ENCODE measurements at regions not wholly inside any gene's neighbourhood (a gene's known extent, or its start where the extent isn't known, plus 50 kb on each side); places are given as distances from the start of the nearest gene placed in this dataset.

DNA sequence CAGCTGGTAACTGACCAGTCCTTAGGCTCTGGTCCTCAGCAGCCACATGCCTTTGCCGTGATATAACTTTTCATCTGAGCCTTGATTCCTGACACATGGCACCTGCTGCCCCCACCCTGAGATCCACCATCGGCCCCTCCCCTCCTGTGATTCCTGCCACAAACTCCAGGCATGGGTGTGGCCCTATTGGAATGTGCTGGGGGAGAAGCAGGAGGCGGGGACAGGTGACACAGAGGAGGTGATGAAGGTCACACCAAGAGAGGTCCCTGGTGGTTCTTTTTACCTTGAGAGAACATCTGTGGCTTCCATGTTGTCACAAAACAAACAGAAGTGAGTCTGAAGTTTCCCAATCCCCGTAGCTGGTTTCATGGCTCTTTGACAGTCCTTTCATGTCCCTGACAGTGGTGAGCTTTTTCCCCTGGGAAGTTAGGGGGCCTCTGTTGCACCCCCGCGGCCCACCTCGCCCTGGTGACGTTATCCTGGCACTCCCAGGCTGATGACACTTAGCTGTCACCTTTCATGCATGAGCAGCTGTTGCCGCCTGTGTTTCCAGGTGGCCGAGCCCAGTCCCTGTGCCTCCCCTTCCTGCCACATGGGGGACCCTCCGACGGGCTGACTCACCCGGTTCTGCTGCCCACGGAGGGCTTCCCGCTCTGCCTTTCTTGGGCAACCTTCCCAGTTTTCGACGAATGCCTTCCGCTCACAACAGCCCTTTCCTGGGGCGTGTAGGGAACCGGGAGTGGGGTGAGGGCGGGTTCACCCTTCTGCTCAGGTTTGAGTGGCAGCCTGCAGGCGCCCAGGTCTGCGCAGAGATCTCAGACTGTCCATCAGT lies 66.3 kb upstream of the GLI2 start:
- DNase-seq = no peak

DNA sequence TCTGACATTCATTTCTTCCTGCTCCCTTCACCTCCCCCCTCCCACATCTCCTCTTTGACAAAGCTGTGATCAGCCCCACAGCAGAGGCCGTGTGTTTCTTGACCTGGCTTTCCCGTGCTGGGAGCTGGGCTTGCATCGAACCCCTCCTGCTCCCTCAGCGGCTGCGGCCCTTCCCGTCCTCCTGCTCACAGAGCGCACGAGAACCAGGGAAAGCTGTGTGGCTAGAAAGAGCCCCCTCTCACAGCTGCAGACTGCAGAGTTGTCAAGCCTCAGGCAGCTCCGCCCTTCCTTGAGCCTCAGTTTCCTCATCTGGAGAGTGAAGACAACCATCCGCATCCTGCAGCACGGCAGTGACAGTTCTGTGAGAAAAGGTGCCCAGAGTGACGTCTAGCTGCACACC lies 65.7 kb upstream of the GLI2 start:
- DNase-seq = no peak

GRCh38 chr2:120670371-120670770 lies 65.3 kb upstream of the GLI2 start:
- DNase-seq = no peak

DNA sequence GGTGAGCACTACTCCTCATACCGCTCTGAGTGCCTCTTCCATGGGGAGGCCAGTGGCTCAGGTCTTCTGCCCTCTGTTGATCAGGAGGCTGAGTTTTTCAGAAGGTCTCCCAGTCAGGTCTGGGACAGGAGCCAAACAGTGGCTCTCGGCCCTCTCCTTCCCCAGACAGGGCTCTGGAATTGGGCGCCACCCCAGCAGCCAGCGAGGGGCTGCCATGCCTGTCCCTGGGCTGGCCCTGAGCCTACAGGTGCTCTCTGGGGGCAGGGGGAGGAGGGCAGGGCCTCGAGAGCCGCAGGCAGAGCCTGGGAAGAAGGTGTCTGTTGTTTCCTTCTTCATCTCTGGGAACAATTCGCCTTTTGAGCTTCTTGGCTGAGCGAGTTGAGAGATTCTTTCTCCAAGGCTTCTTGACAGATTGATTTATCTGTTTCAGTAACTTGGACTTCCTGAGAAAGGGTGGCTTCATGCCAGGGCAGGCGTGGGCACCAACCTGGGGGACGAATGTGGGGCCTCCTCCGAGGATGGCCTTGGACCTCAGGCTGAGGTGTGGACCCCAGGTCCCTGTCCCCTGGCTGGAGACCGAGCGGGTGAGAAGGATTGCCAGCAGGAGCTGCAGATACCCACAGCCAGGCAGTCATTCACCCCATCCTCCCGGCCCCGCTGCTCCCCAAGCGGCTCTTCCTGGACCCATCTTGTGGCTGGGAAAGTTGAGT lies 64.7 kb upstream of the GLI2 start:
- no peak for DNase-seq

- DNase-seq = no peak
Observed at GRCh38 chr2:120672526-120673204, 63.0 kb upstream of the GLI2 start.

- no peak for DNase-seq
Observed at GRCh38 chr2:120673205-120673550, 62.5 kb upstream of the GLI2 start.

- no peak for DNase-seq
Observed at GRCh38 chr2:120673571-120674061, 62.1 kb upstream of the GLI2 start.

- no peak for DNase-seq
Observed at GRCh38 chr2:120674246-120675170, 61.2 kb upstream of the GLI2 start.

- peak; percentile 25 for DNase-seq
Observed at GRCh38 chr2:120675460-120676130, 60.1 kb upstream of the GLI2 start.

DNA sequence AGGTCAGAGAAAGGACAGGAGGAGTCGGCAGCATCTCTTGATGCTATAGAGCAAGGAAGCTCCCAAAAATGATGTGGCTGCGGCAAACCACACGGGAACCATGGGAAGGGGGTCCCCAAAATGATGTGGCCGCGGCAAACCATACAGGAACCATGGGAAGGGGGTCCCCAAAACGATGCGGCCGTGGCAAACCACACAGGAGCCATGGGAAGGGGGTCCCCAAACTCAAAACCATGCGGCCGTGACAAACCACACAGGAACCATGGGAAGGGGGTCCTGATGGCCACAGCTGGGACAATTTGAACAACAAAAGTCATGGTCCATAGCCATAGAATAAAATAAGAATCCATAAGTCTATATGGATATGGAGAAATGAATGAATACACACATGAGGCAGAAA lies 58.4 kb upstream of the GLI2 start:
- DNase-seq = no peak

DNA sequence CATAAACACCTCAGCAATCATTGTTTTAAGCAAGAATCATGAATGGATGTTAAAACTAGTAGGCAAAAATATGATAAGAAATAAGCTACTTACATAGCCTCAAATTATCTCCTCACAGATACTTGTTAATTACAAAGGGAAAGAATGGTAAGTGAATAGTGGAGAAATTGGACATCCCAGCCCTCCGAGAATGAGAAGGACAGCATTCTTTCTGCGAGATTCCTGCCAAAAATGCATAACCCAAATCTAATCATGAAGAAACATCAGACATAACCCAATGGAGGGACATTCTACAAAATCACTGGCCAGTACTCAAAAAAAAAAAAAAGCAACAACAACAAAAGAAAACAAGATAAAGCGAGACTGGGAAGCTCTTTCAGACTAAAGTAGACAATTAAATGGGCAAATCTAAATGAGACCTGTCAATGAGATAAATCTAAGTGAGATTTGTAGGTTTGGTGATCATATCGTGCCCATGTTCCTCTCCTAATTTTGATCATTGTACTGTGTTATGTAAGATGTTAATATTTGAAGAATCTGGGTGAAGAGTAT lies 57.9 kb upstream of the GLI2 start:
- DNase-seq = no peak

GRCh38 chr2:120678251-120678650 lies 57.4 kb upstream of the GLI2 start:
- DNase-seq = no peak

GRCh38 chr2:120678926-120679325 lies 56.7 kb upstream of the GLI2 start:
- DNase-seq = no peak

DNA sequence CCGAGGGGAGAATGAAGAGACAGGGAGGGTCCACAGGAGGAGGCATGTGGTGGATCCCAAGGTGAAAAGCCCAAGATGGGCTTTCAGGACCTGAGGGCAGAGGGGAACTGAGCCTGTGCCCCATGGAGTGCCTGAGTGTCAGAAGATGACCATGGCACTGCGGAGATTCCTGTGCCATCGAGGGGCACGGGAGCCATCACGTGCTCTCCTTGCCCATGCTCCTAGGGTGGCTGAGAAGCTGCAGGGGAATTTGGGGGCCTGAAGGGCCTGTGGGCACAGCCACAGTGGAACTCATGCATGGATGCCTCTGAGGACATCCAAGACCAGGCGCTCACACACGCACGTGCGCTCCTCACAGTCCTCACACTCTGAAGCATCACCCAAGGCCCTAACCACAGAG lies 56.1 kb upstream of the GLI2 start:
- DNase-seq = no peak

- DNase-seq = peak; percentile 69
Observed at GRCh38 chr2:120680136-120680761, 55.4 kb upstream of the GLI2 start.

DNA sequence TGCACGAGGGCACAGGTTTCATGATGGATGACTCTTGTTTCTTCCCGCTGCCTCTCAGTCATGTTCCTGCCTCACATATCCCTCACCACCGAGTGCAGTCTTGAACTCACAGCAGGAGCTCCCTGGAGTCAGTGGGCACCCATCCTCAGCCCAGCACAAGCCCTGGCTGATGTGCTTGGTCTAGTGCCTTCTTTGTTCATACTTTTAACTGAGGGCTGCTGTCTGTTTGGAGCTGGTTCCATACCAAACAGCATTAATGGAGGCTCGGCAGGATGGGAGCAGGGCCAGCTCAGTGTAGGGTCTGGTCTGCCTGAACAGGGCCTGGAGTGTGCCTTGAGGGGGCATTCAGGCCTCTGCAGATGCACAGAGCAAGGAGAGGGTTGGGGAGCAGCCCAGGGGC lies 54.5 kb upstream of the GLI2 start:
- DNase-seq = no peak

DNA sequence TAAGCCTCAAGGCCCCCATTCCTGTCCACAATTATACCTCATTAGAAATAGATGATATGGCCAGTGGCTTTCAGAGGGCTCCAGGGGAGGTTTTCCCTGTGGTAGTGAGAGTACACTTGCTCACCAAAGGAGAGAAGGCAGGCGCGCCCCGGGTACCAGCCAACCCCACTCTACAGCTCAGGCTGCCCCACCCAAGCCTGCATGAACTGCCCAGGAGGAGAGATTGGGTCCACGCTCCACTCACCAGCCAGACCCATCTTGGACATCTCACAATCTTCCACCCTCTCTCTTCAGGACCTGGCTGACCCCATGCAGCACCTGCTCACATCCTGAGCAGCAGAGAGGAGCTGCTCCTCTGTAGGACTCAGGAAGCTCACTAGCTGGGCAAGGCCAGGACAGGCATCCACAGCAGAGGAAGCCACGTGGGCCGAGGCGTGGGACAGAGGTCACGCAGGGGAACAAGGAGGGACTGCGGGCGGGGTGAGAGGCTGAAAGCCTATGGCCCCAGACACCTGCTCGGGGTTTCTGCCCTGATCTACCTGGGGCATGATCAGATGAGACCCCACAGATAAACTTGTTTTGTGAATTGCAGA lies 53.9 kb upstream of the GLI2 start:
- no peak for DNase-seq

DNA sequence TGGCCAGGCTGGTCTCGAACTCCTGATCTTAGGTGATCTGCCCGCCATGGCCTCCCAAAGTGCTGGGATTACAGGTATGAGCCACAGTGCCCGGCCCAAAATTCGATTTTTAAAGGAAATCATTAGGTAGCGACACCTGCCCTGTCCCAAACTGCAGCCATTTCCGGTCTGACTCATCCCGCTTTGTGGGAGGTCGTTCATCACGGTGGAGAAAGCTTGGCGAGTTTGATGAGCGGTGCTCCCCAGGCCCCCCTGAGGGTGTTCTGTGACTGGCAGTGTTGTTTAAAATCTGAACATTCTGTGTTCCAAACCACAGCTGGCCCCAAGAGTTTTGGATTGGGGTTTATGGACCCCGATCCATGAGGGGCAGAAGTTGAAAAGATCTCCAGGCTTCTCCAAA lies 53.0 kb upstream of the GLI2 start:
- DNase-seq = no peak

DNA sequence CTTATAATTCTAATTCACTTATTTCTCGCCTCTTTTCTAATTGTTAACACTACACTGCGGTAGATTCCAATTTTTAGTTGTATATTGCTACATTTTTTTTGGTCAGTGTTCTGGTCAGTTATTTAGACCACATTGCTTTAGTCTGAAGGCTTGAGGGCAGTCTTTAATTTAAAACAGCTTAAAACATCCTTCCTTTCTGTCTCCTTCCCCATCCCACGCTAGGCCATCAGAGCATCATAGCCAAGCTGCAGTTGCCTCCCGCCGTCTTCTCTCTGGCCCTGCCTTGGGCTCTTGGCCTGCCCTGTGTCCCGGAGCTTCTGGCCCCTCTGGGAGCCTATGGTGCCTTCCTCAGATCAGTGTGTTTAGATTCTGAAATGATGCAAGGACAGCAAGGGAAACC lies 52.6 kb upstream of the GLI2 start:
- no peak for DNase-seq

- no peak for DNase-seq
Observed at GRCh38 chr2:120683701-120684100, 52.0 kb upstream of the GLI2 start.
